Brain microvascular endothelial cell (primary cell): ENCODE measurements at regions not wholly inside any gene's neighbourhood (a gene's known extent, or its start where the extent isn't known, plus 50 kb on each side); places are given as distances from the start of the nearest gene placed in this dataset.
"Not testable (repeated sequence)": the region's sequence is repeated elsewhere in the genome, so short reads cannot be mapped to it uniquely, and the experiment has no call there.

ENCODE experiments used
- DNase-seq: peaks from one replicate; pipeline ENCODE4 v3.0.0-alpha.2; 2020
- H3K27ac ChIP-seq: fragments of 250-450 bp; sonication (Bioruptor Pico); 2 replicates; pipeline ENCODE4 v1.5.1; 2020; ENCODE audit warnings: mild to moderate bottlenecking, moderate library complexity
- H3K27me3 ChIP-seq: fragments of 250-450 bp; sonication (Bioruptor Pico); replicated peaks from 2 replicates; pipeline ENCODE4 v1.5.1; 2020; ENCODE audit warnings: mild to moderate bottlenecking
- H3K36me3 ChIP-seq: fragments of 250-450 bp; sonication (Bioruptor Pico); replicated peaks from 2 replicates; pipeline ENCODE4 v1.5.1; 2020; ENCODE audit warnings: mild to moderate bottlenecking
- H3K4me3 ChIP-seq: 2 replicates; pipeline ENCODE4 v1.5.1; 2011; ENCODE audit warnings: low read depth, mild to moderate bottlenecking, control low read depth, low read length, moderate library complexity
- in situ Hi-C: cut with HindIII; loops from 2 replicates; pipeline ENCODE4 v1.10.0; 2017; ENCODE audit warnings: low sequenced_read_pairs, low pct_ligation_motif_present
- TF ChIP-seq, protein P1 (sequence below): IDR thresholded peaks from 2 replicates; pipeline ENCODE4 v1.5.1; 2011; ENCODE audit warnings: low read depth, mild to moderate bottlenecking, moderate library complexity, low read length, control low read depth, inconsistent platforms; ENCODE audit errors: missing control alignments

DNA sequence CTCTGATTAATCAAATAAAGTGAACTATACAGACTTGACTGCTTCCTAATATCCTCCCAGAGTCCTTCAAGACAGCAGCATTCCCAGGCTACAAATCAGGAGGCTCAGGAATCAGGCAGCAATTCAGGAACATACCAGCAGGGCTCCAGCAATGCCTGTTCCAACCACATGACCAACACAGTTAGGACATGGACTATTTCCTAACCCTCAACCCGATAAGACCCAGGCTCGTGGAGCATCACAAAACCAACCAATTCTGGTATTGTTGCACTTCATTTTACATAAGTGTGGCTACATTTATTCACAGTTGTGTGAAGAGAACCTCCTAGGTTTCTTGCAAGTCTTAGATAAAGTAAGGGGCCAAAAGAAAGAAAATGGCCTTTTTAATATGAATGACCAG, 546.2 kb upstream of the ADGRL2 start:
- Histone ChIP-seq H3K27ac (no peak overlapping the region), H3K4me3 (no peak overlapping the region), H3K36me3 (no peaks in the 10 kb centered on the region), H3K27me3 (no peaks in the 10 kb centered on the region)
- TF ChIP-seq, protein P1, sequence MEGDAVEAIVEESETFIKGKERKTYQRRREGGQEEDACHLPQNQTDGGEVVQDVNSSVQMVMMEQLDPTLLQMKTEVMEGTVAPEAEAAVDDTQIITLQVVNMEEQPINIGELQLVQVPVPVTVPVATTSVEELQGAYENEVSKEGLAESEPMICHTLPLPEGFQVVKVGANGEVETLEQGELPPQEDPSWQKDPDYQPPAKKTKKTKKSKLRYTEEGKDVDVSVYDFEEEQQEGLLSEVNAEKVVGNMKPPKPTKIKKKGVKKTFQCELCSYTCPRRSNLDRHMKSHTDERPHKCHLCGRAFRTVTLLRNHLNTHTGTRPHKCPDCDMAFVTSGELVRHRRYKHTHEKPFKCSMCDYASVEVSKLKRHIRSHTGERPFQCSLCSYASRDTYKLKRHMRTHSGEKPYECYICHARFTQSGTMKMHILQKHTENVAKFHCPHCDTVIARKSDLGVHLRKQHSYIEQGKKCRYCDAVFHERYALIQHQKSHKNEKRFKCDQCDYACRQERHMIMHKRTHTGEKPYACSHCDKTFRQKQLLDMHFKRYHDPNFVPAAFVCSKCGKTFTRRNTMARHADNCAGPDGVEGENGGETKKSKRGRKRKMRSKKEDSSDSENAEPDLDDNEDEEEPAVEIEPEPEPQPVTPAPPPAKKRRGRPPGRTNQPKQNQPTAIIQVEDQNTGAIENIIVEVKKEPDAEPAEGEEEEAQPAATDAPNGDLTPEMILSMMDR: peak; percentile 54
- no peak for DNase-seq
- in situ Hi-C loops: no loop called here

DNA sequence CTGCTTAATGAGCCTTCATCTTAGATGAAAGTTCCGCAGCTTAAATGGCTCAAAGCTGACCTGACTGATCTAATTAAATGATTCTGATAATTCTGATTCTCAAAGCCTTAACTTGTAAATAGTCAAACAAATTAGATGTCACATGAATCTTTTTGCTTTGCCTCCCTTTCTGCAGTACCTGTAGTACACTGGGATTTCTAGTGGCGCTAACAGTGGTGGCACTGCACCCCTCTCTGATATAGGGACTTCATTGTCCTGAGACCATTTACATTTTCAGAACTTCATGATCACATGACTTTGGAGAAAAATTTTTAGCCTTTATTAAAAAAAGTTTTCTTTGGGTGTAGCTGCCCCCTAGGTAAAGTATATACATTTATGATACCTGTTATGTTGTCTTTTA, 546.7 kb upstream of the ADGRL2 start:
- no peak for DNase-seq
- H3K36me3 ChIP-seq: no peaks in the 10 kb centered on the region
- no peaks in the 10 kb centered on the region for H3K27me3 ChIP-seq
- TF ChIP-seq, protein P1: no peak
- H3K4me3 ChIP-seq: no peak overlapping the region
- H3K27ac ChIP-seq: no peak overlapping the region
- in situ Hi-C loops: no loop called here

DNA sequence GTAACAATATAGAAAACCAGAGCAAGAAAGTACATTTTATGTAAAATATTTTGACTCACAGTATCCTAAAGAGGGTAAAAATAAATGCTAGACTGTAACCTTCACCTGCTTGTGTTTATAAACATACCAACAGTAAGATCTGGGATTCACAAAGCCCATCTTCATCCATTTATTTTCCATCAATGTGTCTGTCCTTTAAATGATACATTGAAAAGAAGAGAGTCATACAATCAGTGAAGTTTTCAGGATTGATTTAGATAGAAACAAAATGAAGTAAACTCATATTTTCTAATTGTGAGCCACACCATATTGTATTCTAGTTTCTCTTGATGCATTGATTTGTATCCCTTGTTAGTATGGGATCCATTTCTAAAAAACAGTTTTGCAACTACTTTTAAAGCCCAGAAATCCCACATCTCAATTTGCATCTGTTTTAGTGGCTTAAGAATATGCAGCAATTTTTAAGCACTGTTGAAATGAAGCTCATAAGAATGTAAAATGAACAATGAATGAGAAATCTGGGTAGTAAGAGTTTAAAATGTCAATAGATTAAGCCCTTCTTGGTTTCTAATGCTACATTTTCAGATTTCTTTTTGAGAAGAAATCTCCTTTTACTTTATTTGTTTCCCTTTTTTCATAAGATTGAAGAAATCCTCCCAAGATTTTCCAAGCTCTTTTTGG, 548.1 kb upstream of the ADGRL2 start:
- Histone ChIP-seq H3K36me3 (no peaks in the 10 kb centered on the region), H3K27ac (no peak overlapping the region), H3K4me3 (no peak overlapping the region), H3K27me3 (no peaks in the 10 kb centered on the region)
- in situ Hi-C loops: no loop called here
- no peak for DNase-seq
- TF ChIP-seq, protein P1: no peak

DNA sequence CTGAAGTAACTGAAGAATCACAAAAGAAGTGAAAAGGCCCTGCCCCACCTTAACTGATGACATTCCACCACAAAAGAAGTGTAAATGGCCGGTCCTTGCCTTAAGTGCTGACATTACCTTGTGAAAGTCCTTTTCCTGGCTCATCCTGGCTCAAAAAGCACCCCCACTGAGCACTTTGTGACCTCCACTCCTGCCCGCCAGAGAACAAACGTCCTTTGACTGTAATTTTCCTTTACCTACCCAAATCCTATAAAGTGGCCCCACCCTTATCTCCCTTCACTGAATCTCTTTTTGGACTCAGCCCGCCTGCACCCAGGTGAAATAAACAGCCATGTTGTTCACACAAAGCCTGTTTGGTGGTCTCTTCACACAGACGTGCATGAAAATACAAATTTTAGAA, 549.9 kb upstream of the ADGRL2 start:
- in situ Hi-C loops, H3K27ac ChIP-seq, DNase-seq, H3K27me3 ChIP-seq, H3K36me3 ChIP-seq, H3K4me3 ChIP-seq: not testable (repeated sequence)

DNA sequence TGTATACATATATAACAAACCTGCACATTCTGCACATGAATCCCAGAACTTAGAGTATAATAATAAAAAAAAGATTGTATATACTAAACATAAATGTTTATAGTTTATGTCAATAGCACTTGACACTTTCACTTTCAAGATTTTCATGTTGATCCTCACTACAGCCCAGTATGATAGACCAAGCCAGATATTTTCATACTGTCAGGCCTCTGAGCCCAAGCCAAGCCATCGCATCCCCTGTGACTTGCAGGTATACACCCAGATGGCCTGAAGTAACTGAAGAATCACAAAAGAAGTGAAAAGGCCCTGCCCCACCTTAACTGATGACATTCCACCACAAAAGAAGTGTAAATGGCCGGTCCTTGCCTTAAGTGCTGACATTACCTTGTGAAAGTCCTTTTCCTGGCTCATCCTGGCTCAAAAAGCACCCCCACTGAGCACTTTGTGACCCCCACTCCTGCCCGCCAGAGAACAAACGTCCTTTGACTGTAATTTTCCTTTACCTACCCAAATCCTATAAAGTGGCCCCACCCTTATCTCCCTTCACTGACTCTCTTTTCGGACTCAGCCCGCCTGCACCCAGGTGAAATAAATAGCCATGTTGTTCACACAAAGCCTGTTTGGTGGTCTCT, 555.5 kb upstream of the ADGRL2 start:
- in situ Hi-C loops, H3K36me3 ChIP-seq, H3K27ac ChIP-seq, DNase-seq, H3K4me3 ChIP-seq, H3K27me3 ChIP-seq: not testable (repeated sequence)

DNA sequence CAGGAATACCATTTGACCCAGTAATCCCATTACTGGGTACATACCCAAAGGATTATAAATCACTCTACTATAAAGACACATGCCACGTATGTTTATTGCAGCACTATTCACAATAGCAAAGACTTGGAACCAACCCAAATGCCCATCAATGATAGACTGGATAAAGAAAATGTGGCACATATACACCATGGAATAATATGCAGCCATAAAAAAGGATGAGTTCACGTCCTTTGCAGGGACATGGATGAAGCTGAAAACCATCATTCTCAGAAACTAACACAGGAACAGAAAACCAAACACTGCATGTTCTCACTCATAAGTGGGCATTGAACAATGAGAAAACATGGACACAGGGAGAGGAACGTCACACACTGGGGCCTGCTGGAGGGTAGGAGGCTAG, 556.1 kb upstream of the ADGRL2 start:
- H3K4me3 ChIP-seq, H3K27me3 ChIP-seq, H3K36me3 ChIP-seq, in situ Hi-C loops, H3K27ac ChIP-seq, DNase-seq: not testable (repeated sequence)

DNA sequence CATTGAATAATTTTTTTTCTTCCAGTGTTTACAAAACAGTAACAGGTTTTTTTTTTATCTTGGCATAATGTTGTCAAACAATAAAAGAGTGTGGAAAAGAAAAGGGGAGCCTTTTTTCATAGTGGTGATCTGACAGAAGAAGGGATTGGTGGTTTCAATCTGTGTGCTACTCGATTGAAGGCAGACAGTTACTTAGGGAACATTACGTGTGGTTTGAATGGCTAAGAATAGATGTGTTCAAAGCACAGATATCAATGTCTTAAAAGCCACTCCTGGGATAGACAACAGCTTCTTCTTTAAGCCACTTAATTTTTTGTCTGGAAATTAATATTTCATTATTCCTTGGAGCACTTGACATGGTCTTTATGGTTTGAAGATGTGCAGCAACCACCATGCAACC, 558.6 kb upstream of the ADGRL2 start:
- Histone ChIP-seq H3K4me3 (no peak overlapping the region), H3K27ac (no peak overlapping the region), H3K27me3 (no peaks in the 10 kb centered on the region), H3K36me3 (no peaks in the 10 kb centered on the region)
- no peak for DNase-seq
- in situ Hi-C loops: no loop called here
- TF ChIP-seq, protein P1: no peak
